CD14-positive monocyte (primary cell): ENCODE measurements at regions not wholly inside any gene's neighbourhood (a gene's known extent, or its start where the extent isn't known, plus 50 kb on each side); places are given as distances from the start of the nearest gene placed in this dataset.

Source experiments
- DNase-seq, 3 donors: peaks; one replicate each; pipeline ENCODE4 v3.0.0-alpha.2; 2011 to 2022
- H2AFZ ChIP-seq: 2 replicates; pipeline ENCODE4 v1.6.0; 2012; ENCODE audit warnings: mild to moderate bottlenecking, low read depth, low read length, inconsistent platforms; ENCODE audit not compliant: insufficient read depth, poor library complexity, severe bottlenecking
- H3K27ac ChIP-seq, 2 donors: 1 replicate in 1 of 2; 2 replicates in 1 of 2; pipeline ENCODE4 v1.5.1; 2012 to 2013; ENCODE audit warnings: low read length in 2 of 2, control low read depth in 1 of 2, inconsistent platforms in 1 of 2, low read depth in 1 of 2, mild to moderate bottlenecking in 1 of 2
- H3K27me3 ChIP-seq, 2 donors: one replicate each; pipeline versions ENCODE4 v1.6.0 to v1.6.1; 2011 to 2013; ENCODE audit warnings: low read length in 2 of 2; ENCODE audit not compliant: control insufficient read depth in 2 of 2, insufficient read depth in 2 of 2
- H3K36me3 ChIP-seq, 2 donors: replicated peaks in 1 of 2; 1 replicate in 1 of 2; 2 replicates in 1 of 2; pipeline versions ENCODE4 v1.5.1 to v1.6.1; 2012 to 2013; ENCODE audit warnings: low read length in 2 of 2, control low read depth in 1 of 2, inconsistent platforms in 1 of 2, mild to moderate bottlenecking in 1 of 2; ENCODE audit not compliant: insufficient read depth in 2 of 2, control insufficient read depth in 1 of 2
- H3K4me1 ChIP-seq, 2 donors: 1 replicate in 1 of 2; 2 replicates in 1 of 2; pipeline versions ENCODE4 v1.5.1 to v1.6.1; 2012 to 2013; ENCODE audit warnings: low read length in 2 of 2, control low read depth in 1 of 2, inconsistent platforms in 1 of 2, mild to moderate bottlenecking in 1 of 2, moderate library complexity in 1 of 2; ENCODE audit not compliant: insufficient read depth in 2 of 2, control insufficient read depth in 1 of 2
- H3K4me2 ChIP-seq: replicated peaks from 2 replicates; pipeline ENCODE3; 2012; ENCODE audit warnings: low read length, moderate library complexity, mild to moderate bottlenecking; ENCODE audit not compliant: poor library complexity, severe bottlenecking; ENCODE audit errors: extremely low read depth
- H3K4me3 ChIP-seq, 3 experiments: fragments of 200-600 bp in 1 of 3; sonication (generic) in 1 of 3; replicated peaks in 1 of 3; 1 replicate in 2 of 3; 2 replicates in 1 of 3; pipeline ENCODE4 v1.5.1; 2011 to 2013; ENCODE audit warnings: low read length in 3 of 3, mild to moderate bottlenecking in 3 of 3, control low read depth in 2 of 3, low read depth in 2 of 3, inconsistent platforms in 1 of 3, moderate library complexity in 1 of 3
- H3K79me2 ChIP-seq: 2 replicates; pipeline ENCODE4 v1.6.0; 2012; ENCODE audit warnings: mild to moderate bottlenecking, control low read depth, inconsistent platforms, low read length, moderate library complexity; ENCODE audit not compliant: insufficient read depth
- H3K9ac ChIP-seq: 2 replicates; pipeline ENCODE4 v1.6.0; 2017; ENCODE audit warnings: low read length, mild to moderate bottlenecking; ENCODE audit not compliant: insufficient read depth, poor library complexity, severe bottlenecking
- H3K9me3 ChIP-seq, 2 donors: replicated peaks in 1 of 2; 1 replicate in 1 of 2; 2 replicates in 1 of 2; pipeline versions ENCODE4 v1.5.1 to v1.6.1; 2012 to 2013; ENCODE audit warnings: low read length in 2 of 2, control low read depth in 1 of 2; ENCODE audit not compliant: control insufficient read depth in 1 of 2, insufficient read depth in 1 of 2
- H4K20me1 ChIP-seq: 2 replicates; pipeline ENCODE4 v1.6.0; 2012; ENCODE audit warnings: mild to moderate bottlenecking, low read length, control low read depth, moderate library complexity; ENCODE audit not compliant: insufficient read depth
- H3K27ac Mint-ChIP-seq, 7 donors: one replicate each; pipeline ENCODE4 v1.8.0; 2020; ENCODE audit warnings: mild to moderate bottlenecking in 7 of 7, mixed read lengths in 7 of 7, moderate library complexity in 6 of 7, inconsistent platforms in 2 of 7
- H3K27me3 Mint-ChIP-seq, 3 donors: one replicate each; pipeline ENCODE4 v1.8.0; 2021 to 2022; ENCODE audit warnings: low read depth in 3 of 3, mild to moderate bottlenecking in 3 of 3, mixed read lengths in 3 of 3, moderate library complexity in 3 of 3, inconsistent platforms in 1 of 3
- H3K36me3 Mint-ChIP-seq, 2 donors: one replicate each; pipeline ENCODE4 v1.8.0; 2020; ENCODE audit warnings: mixed read lengths in 2 of 2, inconsistent platforms in 1 of 2, mild to moderate bottlenecking in 1 of 2
- H3K4me1 Mint-ChIP-seq: one replicate; pipeline ENCODE4 v1.8.0; 2020; ENCODE audit warnings: mild to moderate bottlenecking, mixed read lengths
- H3K4me3 Mint-ChIP-seq, 2 donors: one replicate each; pipeline ENCODE4 v1.8.0; 2020; ENCODE audit warnings: mild to moderate bottlenecking in 2 of 2, mixed read lengths in 2 of 2, moderate library complexity in 1 of 2
- H3K9me3 Mint-ChIP-seq, 7 donors: one replicate each; pipeline ENCODE4 v1.8.0; 2020 to 2022; ENCODE audit warnings: mixed read lengths in 7 of 7, mild to moderate bottlenecking in 6 of 7, moderate library complexity in 6 of 7, inconsistent platforms in 2 of 7
- WGBS: methylation state at CpG from one replicate; pipeline ENCODE4 v1.1.5; 2013; ENCODE audit warnings: missing lambda C conversion rate; ENCODE audit not compliant: insufficient coverage; 5-methylcytosine and 5-hydroxymethylcytosine counted together
- intact Hi-C, 2 donors: fragments of 100-400 bp; cut with micrococcal nuclease; formaldehyde crosslinking; loops; one replicate each; pipeline versions ENCODE4 v1.15.0 to v1.15.1; 2023
- TF ChIP-seq, protein P1 (sequence below): fragments of 200-600 bp; IDR thresholded peaks from one replicate; pipeline ENCODE4 v1.8.0; 2022; ENCODE audit warnings: antibody characterized with exemption, mild to moderate bottlenecking

DNA sequence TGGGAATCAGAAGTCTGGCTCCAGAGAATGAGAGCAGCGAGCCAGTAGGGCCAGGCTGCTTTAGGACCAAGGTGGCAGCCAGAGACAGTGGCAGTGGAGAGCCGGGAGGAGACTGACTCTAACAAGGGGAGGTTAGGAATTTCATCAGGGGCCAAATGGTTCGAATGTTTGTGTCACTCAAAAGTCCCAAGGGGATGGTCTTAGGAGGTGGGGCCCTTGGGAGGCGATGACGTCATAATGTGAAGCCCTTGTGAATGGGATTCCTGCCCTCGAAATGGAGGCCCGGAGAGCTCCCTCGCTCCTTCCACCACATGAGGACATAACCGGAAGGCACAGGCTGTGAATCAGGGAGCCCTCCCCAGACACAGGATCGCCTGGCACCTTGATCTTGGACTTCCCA is 299.7 kb downstream of the QKI start:
- Histone ChIP-seq H3K4me1 (peaks cover 69% of the 10 kb centered on the region in 2 donors), H3K79me2 (no peaks in the 10 kb centered on the region), H3K9ac (no peak overlapping the region), H3K9me3 (peaks cover 0 to 4% of the 10 kb centered on the region in 2 donors), H2AFZ (no peak overlapping the region), H3K4me3 (no peak overlapping the region), H3K4me2 (no peak overlapping the region), H3K36me3 (no peaks in the 10 kb centered on the region), H3K27ac (peak overlapping the region; percentile 37 to 70), H3K27me3 (no peaks in the 10 kb centered on the region), H4K20me1 (no peaks in the 10 kb centered on the region)
- Mint-ChIP-seq H3K27me3 (peaks cover 0 to 9% (median 2%) of the 10 kb centered on the region in 3 donors), H3K4me3 (no peak overlapping the region), H3K27ac (peak overlapping the region in 3 of 7 donors; percentile 8 to 66 (median 46)), H3K9me3 (peaks cover 0 to 4% (median 0%) of the 10 kb centered on the region in 7 donors), H3K36me3 (no peaks in the 10 kb centered on the region), H3K4me1 (peaks cover 68% of the 10 kb centered on the region)
- WGBS, result 96% methylated on average over 9 of the region's 10 CpGs
- intact Hi-C loops, result loop anchor here in 1 of 2 donors (5.0 kb wide), 1 partner anchor 47 kb away; no protein-coding TSS in a partner anchor
- TF ChIP-seq, protein P1, sequence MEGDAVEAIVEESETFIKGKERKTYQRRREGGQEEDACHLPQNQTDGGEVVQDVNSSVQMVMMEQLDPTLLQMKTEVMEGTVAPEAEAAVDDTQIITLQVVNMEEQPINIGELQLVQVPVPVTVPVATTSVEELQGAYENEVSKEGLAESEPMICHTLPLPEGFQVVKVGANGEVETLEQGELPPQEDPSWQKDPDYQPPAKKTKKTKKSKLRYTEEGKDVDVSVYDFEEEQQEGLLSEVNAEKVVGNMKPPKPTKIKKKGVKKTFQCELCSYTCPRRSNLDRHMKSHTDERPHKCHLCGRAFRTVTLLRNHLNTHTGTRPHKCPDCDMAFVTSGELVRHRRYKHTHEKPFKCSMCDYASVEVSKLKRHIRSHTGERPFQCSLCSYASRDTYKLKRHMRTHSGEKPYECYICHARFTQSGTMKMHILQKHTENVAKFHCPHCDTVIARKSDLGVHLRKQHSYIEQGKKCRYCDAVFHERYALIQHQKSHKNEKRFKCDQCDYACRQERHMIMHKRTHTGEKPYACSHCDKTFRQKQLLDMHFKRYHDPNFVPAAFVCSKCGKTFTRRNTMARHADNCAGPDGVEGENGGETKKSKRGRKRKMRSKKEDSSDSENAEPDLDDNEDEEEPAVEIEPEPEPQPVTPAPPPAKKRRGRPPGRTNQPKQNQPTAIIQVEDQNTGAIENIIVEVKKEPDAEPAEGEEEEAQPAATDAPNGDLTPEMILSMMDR, result no peak
- DNase-seq, result no peak

DNA sequence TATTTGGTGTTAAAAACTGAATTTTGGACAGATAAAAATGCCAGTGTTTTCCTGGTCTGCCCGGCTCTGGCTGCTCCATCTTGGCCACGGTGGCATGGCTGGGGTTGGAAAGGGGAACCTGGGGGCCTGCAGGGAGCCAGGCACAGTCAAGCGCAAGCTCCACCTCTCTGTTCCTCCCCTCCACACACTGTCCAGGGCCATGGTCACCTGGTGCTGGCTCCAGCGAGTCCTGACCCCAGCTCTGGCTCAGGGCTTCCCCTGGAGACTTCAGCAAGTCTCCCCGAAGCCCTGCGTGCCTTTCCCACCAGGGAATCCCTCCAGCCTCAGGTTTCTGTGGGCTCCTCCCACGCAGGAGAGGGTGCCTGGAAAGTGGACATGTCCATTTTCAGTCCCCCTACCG is 298.5 kb downstream of the QKI start:
- peak overlapping the region; percentile 58 for H2AFZ ChIP-seq
- Mint-ChIP-seq H3K36me3 (no peaks in the 10 kb centered on the region), H3K9me3 (peaks cover 0 to 4% (median 0%) of the 10 kb centered on the region in 7 donors), H3K4me1 (peaks cover 69% of the 10 kb centered on the region), H3K4me3 (peak overlapping the region in 1 of 2 donors; percentile 21), H3K27me3 (peaks cover 0 to 11% (median 2%) of the 10 kb centered on the region in 3 donors), H3K27ac (peak overlapping the region; percentile 82 to 95 (median 93))
- peaks cover 0 to 4% of the 10 kb centered on the region in 2 donors for H3K9me3 ChIP-seq
- 49% methylated on average over 6 of the region's 8 CpGs for WGBS
- intact Hi-C loops, result loop anchor here in 1 of 2 donors (2.0 to 5.0 kb wide), 2 partner anchors 42 to 46 kb away; no protein-coding TSS in a partner anchor
- H3K4me3 ChIP-seq, result peak overlapping the region in 1 of 3 experiments; percentile 52
- no peaks in the 10 kb centered on the region for H4K20me1 ChIP-seq
- no peaks in the 10 kb centered on the region for H3K27me3 ChIP-seq
- peak overlapping the region; percentile 72 to 85 for H3K27ac ChIP-seq
- H3K4me2 ChIP-seq, result peak overlapping the region; percentile 63
- no peaks in the 10 kb centered on the region for H3K36me3 ChIP-seq
- no peaks in the 10 kb centered on the region for H3K79me2 ChIP-seq
- H3K4me1 ChIP-seq, result peaks cover 71 to 74% of the 10 kb centered on the region in 2 donors
- H3K9ac ChIP-seq, result peak overlapping the region; percentile 28
- peak in 2 of 3 donors; percentile 29 to 39 for DNase-seq
- TF ChIP-seq, protein P1, result no peak
